ENCODE measurements at regions not wholly inside any gene's neighbourhood (a gene's known extent, or its start where the extent isn't known, plus 50 kb on each side); places are given as distances from the start of the nearest gene placed in this dataset.

- Histone ChIP-seq H3K4me3 (no peak overlapping the region), H3K36me3 (no peaks in the 10 kb centered on the region), H3K27me3 (no peaks in the 10 kb centered on the region), H3K27ac (no peak overlapping the region), H3K4me1 (no peaks in the 10 kb centered on the region), H3K9me3 (no peaks in the 10 kb centered on the region)
- no peak for TF ChIP-seq CTCF (IDR thresholded peaks at IDR 0.05)
- no peak for TF ChIP-seq POLR2AphosphoS5 (IDR thresholded peaks at IDR 0.05)
- no peak for TF ChIP-seq EP300 (IDR thresholded peaks at IDR 0.05)
- TF ChIP-seq POLR2A (IDR thresholded peaks at IDR 0.05): no peak
- ATAC-seq (ENCODE audit: low FRiP score in 2 of 2): no peak
- WGBS, 2 donors: 57 to 61% methylated on average over 4 of the region's 4 CpGs
- DNase-seq: no peak
Observed at GRCh38 chr18:69330385-69331005, 70.2 kb upstream of the DOK6 start.

GRCh38 chr18:69349912-69350597, 50.6 kb upstream of the DOK6 start:
- TF ChIP-seq CTCF (IDR thresholded peaks at IDR 0.05): no peak
- TF ChIP-seq POLR2A (IDR thresholded peaks at IDR 0.05): no peak
- TF ChIP-seq POLR2AphosphoS5 (IDR thresholded peaks at IDR 0.05): no peak
- no peak for TF ChIP-seq EP300 (IDR thresholded peaks at IDR 0.05)
- Histone ChIP-seq H3K4me3 (no peak overlapping the region), H3K4me1 (no peaks in the 10 kb centered on the region), H3K27me3 (no peaks in the 10 kb centered on the region), H3K9me3 (no peaks in the 10 kb centered on the region), H3K36me3 (no peaks in the 10 kb centered on the region), H3K27ac (no peak overlapping the region)
- WGBS, 2 donors: 56 to 60% methylated on average over 7 of the region's 7 CpGs
- ATAC-seq (ENCODE audit: low FRiP score in 2 of 2): no peak
- no peak for DNase-seq

Measured in upper lobe of left lung (tissue), 6 donors.